Activated CD8-positive, alpha-beta memory T cell treated with anti-CD3 and anti-CD28 coated beads, Interleukin-2, amount 50 U/mL, for 48 hours (primary cell): ENCODE measurements at regions not wholly inside any gene's neighbourhood (a gene's known extent, or its start where the extent isn't known, plus 50 kb on each side); places are given as distances from the start of the nearest gene placed in this dataset.

Source experiments
- DNase-seq: peaks from one replicate; pipeline ENCODE4 v3.0.0-alpha.2; 2020

GRCh38 chr4:18082236-18082635, 60.7 kb upstream of the LCORL start:
- DNase-seq = no peak

- DNase-seq = no peak
Measured at GRCh38 chr4:18081708-18082107, 60.2 kb upstream of the LCORL start.

GRCh38 chr4:18077808-18078207, 56.3 kb upstream of the LCORL start:
- DNase-seq = no peak

GRCh38 chr4:18075823-18076433, 54.4 kb upstream of the LCORL start:
- peak; percentile 57 for DNase-seq

GRCh38 chr4:18071894-18072293, 50.3 kb upstream of the LCORL start:
- no peak for DNase-seq
